Renal cortex interstitium (tissue), 11 donors: ENCODE measurements at regions not wholly inside any gene's neighbourhood (a gene's known extent, or its start where the extent isn't known, plus 50 kb on each side); places are given as distances from the start of the nearest gene placed in this dataset.
A peak's percentile ranks its signal among the peaks of the same experiment; 100 is the strongest.

Source experiments
- DNase-seq, 11 donors: peaks; one replicate each; pipeline ENCODE4 v3.0.0-alpha.2; 2013; ENCODE audit warnings: low read depth in 9 of 11, low spot score in 4 of 11; ENCODE audit errors: extremely low read depth in 1 of 11

DNA sequence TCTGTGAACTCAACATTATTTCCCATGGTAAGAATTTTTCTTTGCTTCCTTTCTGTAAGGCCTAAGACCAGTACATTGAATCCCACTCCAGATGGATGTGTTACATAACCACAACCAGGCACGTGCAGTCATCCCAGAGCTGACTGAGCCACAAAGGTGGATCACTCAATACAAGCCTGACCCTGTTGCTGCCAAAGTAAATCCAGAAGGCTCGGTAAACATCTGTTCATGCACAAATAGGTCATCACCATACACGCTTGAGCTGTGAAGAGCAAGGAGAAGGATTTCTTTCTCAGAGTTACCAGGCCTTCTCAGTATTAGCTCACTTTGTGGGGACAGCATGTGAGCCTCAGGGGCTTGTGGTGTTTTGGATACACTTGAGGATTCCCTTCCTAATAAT lies 791.4 kb upstream of the FANCL start:
- DNase-seq = no peak

DNA sequence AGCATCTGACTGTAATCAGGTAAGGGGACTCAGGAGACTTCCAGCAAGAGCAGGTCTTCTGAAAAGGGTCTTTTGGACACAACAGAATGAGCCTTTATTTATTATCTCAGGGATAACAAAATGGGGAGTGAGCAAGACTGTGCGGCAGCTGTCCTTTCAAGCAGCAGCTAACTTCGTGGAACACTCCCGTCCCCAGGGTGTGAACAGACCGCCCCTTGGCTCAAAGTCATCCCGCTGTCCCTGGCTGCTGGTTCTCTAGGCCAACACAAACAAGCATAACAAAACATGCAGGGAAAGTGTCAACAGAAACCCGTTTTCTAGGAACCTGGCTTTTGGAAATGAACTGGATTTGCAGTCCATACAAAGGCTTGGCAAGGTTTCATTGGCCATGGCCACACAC lies 787.9 kb upstream of the FANCL start:
- DNase-seq = no peak

DNA sequence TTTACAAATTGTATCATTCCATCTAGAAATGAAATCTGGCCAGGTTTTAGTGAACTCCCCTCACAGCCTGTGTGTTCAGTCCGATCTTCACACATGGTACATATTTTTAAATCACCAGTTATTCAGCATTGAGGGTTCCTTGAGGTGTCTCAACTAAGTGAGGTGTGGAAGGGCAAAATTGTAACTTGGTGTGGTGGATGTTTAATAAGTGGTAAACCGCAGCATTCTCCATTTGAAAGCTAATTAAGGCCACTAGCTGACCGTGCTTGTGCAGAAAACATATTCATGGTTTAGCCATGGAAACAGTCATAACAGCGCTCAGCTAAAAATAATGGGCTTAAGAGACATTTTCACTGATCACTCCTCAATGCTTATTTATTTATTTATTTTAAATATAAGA lies 786.2 kb upstream of the FANCL start:
- no peak for DNase-seq

DNA sequence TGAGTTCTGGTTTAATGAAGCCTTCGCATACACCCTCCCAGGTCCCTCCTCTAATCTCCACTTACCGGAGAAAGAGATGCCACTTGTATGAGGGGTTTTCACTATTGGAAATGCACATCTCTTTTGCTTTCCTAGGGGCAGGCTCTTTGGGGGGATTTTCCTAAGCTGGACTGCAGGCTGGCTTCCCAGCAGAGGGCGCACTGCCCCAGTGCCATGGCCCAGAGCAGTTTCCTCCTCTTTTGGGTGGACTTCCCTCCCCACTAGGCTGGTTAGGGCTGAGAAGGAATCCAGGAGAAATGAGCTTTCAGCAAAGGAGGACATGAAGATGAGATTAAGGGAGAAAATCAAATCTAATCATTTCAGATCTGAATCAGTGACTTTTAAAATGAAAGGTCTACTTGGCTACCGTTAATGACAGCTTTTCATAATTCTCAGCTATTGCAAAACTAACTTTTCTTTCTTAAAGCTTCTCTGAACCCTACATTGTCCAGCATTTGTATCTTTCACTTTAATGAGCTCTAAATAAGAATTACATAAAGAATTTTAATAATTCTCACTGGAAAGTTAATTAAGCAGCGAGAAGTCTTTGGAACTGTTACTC lies 784.1 kb upstream of the FANCL start:
- peak in 3 of 11 donors; percentile 16 to 28 (median 18) for DNase-seq

DNA sequence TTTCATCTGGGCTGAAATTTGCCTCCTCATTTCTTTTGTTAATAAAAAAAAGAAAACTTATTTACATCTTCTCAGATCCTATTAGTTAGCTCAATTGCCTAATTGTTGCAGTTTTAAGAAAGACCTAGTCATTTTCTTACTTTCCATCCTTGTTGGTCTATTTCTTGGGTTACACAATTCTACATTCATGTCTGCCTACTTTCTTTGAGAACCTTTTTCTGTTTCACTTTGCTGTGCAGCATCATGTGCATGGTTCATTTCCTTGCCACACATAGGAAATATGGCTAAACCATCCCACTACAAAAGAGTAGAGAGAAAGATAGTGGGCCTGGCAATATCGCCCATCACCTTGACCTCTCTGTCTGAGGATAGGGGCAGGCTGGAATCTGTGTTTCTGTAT lies 780.7 kb upstream of the FANCL start:
- DNase-seq = no peak

DNA sequence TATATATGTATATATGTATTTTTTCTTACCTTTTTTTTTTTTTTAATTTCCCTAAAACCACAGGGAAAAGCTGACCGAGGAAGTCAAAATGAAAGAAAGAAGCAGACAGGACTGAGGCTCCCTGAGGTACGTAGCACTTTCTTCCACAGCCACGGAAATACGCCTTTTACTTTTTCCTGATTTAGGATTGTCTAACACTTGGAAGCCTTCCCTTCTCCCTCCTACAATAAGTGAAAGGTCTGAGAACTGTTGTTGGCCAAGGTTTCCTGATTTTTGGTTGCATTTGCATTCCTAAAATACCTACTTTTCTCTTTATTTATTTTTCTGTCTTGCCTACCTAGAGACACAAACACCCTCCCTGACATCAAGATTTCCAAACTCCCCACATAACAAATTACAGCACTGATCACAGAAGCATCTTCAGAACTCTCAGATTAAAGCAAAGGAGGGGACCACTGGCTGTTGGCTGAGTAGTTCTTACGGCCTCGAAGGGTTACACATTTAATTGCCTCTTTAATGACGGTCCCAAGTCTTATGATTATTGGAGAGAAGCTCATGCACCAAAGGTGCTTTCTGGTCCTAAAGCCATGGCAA lies 778.5 kb upstream of the FANCL start:
- DNase-seq = no peak

DNA sequence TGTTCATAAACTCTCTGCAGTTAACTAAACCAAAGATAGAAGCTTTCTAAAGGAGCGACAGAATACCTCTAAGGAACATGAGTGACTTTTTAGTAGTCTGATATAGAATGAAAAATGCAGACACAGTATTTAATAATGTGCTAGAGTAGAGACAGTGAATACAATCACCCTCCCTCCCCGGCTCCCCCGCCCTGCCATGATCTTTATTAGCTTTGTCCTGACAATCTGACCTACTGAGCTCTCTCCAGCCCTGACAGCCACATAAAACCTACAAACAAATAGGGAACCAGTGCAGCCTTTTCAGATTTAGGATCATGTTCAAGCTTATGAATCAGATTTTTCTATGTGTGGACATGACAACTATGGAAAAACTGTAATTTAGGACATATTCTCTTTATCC lies 777.6 kb upstream of the FANCL start:
- DNase-seq = no peak

DNA sequence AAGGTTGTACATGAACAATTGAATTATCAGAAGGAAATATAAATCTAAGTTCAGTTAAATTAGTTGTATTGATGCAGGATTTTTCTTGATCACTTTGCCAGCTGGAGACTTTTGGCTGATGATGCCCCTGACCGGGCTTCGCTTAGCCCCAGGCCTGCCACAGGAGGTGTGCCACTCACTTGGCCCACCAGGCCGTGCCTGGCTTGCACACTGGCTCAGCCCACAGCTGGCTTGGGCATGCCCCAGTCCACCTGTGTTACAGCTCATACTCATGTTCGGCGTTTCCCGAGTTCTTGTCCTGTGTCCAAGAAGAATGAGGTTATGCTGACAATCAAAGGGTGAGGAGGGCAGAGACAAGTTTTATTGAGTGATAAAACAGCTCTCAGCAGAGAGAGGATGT lies 773.9 kb upstream of the FANCL start:
- DNase-seq = no peak

DNA sequence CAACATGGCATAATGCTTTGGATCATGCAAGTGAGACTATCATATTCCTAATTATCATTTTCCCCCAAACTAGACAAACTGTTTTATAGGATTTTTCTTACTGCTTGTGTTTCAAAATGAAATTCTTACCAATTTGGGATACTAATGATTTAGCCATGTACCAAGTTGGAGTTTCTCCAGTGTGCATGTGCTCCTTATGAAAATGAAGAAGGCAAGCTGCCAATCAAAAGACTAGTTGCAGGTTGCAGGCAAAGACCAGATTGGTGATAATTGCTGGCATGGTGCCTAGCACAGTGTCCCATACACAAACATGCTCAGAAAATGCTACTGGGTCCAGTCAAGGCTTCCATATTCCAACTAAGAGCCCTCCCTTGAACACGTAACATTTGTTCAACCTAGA lies 771.8 kb upstream of the FANCL start:
- no peak for DNase-seq

DNA sequence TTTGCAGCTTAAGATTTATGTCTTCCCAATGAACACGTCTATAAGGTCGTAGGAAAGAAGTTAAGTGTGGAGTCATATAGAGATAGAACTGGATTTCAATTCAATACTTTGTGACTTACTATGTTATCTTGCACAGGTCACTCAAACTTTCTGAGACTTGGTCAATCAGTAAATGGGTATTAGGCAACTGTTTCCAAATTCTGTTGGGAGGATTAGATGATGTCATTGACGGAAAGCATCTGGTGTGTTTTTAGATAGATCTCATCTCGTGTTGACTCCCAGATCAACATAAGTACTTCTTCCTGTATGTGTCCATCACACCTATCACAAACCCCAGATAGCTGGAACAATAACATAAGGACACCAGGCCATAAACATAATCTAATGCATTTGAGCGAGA lies 771.1 kb upstream of the FANCL start:
- DNase-seq = no peak

DNA sequence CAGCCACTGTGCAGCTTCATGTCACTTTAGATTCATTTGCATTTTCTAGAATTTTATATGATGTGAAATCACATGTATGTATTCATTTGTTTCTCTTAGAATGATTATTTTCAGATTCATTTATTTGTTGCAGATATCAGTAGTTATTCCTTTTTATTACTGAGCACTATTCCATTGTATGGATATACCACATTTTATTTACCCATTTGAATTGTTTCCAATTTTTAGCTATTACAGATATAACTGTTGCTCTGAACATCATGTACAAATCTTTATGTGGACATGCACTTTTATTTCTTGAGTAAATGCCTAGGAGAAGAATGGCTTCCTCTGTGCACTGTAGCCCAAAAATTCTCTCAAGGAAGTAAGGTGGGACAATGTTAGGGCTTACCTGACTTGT lies 767.8 kb upstream of the FANCL start:
- no peak for DNase-seq

DNA sequence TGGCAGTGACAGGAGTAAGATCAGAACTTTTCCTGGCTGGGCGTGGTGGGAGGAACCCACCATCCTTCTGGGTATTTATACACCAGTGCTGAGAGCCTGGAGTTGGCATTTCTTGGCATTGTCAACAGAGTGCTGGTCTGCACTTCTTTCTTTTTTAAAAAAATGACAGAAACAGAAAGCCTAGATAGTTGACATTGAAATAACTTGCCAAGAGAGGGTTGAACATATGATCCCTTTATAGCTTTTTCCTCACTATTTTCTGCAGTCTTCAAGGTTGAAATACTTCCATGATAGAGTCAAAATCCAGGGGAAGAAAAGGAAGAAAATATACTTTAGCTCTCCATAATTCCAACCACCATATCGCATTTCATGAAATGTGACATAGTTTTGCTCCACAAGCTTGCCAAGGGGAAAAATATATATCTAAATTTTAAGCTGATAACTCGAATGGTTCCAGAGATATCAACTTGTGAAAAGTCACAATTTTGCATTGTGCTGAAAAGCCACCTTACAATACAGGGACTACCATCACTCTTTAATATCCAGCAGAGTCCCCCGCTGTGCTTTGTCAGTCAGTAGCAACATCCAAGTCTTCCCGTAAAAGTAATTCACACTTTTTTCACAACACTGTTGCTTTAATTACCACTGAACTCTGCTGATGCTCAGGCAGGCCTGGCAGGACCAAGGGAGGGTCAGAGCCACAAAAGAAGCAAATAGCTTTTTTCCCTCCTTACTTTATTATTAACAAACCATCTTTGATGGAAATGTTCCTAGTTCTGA lies 764.9 kb upstream of the FANCL start:
- no peak for DNase-seq

DNA sequence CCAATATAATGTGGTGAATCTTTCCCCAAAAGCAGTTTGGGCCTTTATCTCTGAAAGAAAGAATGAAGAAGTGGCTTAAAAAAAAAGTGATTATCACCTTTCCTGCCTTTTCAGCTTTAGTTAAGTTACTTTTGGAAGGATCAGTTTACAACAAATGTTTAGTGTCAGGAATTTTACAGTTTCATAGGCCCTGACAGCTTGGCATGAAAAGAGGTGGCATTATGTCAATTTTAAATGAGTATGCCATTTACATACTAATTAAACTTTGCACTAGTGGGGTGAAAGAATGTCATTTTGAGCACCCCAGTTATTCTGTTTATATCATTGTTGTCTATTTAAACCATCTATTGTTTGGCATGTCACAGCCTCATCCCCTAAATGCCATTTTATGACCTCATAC lies 763.5 kb upstream of the FANCL start:
- no peak for DNase-seq

DNA sequence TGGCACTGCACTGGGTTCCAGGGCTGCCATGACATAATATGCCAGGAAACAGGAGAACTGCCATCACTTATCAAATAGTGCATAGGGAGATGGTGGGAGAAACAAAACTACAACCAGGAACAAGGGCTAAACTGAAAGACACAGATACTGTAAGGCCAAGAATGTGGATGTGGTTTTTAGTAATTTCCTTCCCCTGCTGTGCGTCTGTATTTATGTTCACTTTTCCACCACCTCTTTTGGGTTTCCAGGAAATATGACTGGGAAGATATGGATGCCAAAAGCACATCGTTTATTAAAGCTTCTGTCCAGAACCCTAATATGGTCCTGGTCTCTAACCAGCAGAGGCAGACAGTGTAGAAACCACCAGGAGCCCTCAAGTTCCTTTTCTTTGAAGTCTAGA lies 759.7 kb upstream of the FANCL start:
- DNase-seq = no peak

DNA sequence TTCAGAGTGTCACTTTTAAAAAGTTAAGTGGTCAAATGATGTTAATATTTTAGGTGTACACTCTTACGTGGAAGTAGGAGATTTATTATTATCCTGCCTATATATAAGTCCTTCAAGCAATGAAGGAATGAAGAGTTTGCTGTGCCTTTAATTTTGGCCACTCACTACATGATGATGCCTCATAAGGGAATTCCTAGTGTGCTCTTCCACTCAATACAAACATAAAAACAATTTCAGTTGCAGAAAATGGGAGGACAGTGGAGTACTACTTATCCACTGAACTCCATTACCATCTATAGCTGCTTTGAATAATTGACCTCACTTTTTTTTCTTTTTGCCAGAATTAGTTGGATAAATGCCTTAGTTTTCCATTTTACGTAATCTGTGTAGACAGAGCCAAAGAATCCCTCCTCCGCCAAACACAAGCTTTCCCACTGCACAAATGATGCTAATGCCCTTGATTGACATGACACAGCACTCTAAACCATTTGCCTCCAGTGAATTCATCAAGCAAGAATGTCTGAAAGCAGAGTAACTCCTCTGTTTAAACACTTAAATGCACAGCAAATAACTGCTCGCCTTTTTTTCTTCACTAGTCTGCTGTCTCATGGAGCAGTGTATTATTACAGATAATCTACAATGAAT lies 751.1 kb upstream of the FANCL start:
- no peak for DNase-seq

DNA sequence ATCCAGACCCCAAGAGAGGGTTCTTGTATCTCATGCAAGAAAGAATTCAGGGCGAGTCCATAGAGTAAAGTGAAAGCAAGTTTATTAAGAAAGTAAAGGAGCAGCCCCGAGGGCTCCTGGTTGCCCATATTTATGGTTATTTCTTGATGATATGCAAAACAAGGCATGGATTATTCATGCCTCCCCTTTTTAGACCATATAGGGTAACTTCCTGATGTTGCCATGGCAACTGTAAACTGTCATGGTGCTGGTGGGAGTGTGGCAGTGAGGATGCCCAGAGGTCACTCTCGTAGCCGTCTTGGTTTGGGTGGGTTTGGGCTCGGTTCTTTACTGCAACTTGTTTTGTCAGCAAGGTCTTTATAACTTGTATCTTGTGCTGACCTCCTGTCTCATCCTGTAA lies 750.2 kb upstream of the FANCL start:
- DNase-seq = no peak

DNA sequence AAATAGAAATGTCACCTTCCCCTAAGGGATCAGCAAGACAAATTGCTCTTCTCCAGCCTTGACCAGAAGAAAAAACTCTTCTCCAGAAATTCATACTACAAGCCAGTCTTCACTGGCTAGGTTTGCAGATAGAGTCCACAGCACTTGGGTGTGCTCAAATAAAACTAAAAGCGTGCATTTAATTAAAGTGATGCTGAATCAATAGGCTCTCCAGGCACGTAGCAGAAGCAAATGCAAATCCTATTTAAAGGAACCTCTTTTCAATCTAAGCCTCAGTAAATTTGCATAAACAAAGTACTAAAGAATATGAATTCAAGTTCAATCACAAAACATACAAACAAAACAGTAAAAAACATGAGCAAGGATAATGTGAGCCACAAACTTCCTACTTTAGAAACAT lies 744.4 kb upstream of the FANCL start:
- no peak for DNase-seq

DNA sequence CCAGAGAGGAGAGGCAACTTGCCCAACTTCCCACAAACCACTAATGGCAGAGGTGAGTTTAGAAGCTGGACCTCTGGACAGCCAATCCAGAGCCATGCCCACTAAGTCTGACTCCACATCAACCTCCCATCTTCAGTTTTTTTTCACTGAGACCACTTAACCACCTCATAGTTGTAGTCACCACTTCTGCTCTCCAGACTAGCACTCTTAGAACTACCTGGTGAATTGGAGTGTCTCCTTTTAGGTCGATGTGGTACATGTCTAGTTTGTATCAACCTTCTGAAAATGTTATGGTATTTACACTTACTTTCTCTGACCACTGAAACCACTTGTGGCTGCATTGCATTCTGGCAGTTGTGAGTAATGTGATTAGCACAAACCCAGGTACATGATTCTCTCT lies 743.6 kb upstream of the FANCL start:
- no peak for DNase-seq

DNA sequence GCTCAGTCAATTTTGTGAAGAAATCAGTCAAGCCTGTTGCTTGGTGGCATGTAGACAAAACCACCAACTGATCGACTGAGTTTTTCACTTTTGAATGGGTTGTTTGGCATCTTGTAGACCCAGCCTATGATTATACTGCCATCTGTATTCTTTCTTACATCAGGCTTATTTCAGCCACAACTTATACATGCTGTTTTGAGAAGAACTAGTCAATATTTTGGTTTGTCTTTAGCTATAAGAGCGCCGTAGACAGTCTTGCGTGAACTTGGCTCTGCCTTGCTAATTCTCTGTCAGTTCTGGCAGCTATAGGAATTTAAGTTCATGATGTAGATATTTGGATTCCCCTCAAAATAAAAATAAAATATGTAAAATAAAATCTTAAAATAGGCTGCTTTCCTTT lies 742.0 kb upstream of the FANCL start:
- no peak for DNase-seq

DNA sequence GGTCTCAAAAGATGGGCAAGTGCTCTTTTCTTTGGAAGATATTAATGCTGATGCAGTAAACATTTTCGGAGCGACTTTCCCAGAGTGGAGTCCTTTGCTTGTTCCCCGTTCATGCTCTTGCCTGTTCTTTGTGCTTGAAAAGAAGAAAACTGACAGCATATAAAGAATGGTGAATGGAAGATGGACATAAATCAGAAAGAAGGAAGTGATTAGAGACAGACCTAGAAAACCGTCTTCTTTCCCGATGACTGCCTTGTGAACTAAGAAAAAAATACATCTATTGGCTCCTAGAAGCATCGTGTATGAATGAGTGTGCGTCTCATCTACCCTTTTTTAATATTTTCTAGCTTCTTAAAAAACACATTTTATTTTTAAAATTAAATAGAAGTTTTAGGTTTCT lies 740.1 kb upstream of the FANCL start:
- DNase-seq = no peak
